HepG2 (cell line): ENCODE measurements at regions not wholly inside any gene's neighbourhood (a gene's known extent, or its start where the extent isn't known, plus 50 kb on each side); places are given as distances from the start of the nearest gene placed in this dataset.

Source experiments
- ATAC-seq: fragments of 200-7000 bp; cut with Tn5 transposase; 3 replicates; pipeline ENCODE4 v1.9.1; 2020; ENCODE audit warnings: mild to moderate bottlenecking, moderate library complexity
- BruUV-seq: library from RNA; stranded (reverse); fragments of 400-500 nt; replicated peaks from 2 replicates; lab custom pipeline; 2021; lab: Mats Ljungman, UMichigan
- CTCF ChIA-PET: fragments of 300-600 bp; formaldehyde crosslinking; extraction: SDS; loops from one replicate; lab custom pipeline; 2021; ENCODE audit warnings: low total read pairs, inconsistent platforms, low intra/inter-chr PET ratio; lab: Yijun Ruan, JAX
- POLR2A ChIA-PET: fragments of 350-600 bp; sonication (Branson Sonifier 250); formaldehyde crosslinking; loops from one replicate; lab custom pipeline; 2020; ENCODE audit warnings: antibody characterized with exemption, inconsistent platforms; lab: Yijun Ruan, JAX
- DNase-seq: peaks from one replicate; pipeline ENCODE4 v3.0.0-alpha.2; 2015; ENCODE audit warnings: low spot score
- FAIRE-seq: peaks from 3 replicates; lab custom pipeline; 2011; peaks lifted over from hg19 to GRCh38; lab: Jason Lieb, UNC
- H2AFZ ChIP-seq: one replicate; pipeline ENCODE4 v1.6.1; 2011; ENCODE audit warnings: low read length, inconsistent platforms
- H3K27ac ChIP-seq: fragments of 300-600 bp; 3 replicates; pipeline ENCODE4 v1.8.0; 2011; ENCODE audit warnings: mixed run types, mild to moderate bottlenecking, mixed read lengths, low read length, inconsistent platforms; ENCODE audit not compliant: insufficient read depth; ENCODE audit errors: extremely low read length
- H3K27me3 ChIP-seq, 2 experiments: fragments of 200-600 bp in 1 of 2; 2 replicates in 1 of 2; 3 replicates in 1 of 2; pipeline versions ENCODE4 v1.6.0 to v1.8.0; 2011; ENCODE audit warnings: low read length in 2 of 2, mild to moderate bottlenecking in 2 of 2, moderate library complexity in 2 of 2, inconsistent platforms in 1 of 2; ENCODE audit not compliant: insufficient read depth in 2 of 2, control insufficient read depth in 1 of 2
- H3K36me3 ChIP-seq, 2 experiments: fragments of 200-600 bp in 1 of 2; replicated peaks in 1 of 2; 2 replicates in 1 of 2; 3 replicates in 1 of 2; pipeline versions ENCODE4 v1.5.1 to v1.8.0; 2011; ENCODE audit warnings: low read length in 2 of 2, inconsistent platforms in 1 of 2; ENCODE audit not compliant: insufficient read depth in 2 of 2, control insufficient read depth in 1 of 2
- H3K4me1 ChIP-seq: 2 replicates; pipeline ENCODE4 v1.5.1; 2012; ENCODE audit warnings: low read length, inconsistent platforms; ENCODE audit not compliant: insufficient read depth
- H3K4me2 ChIP-seq: 2 replicates; pipeline ENCODE4 v1.6.0; 2011; ENCODE audit warnings: low read depth, low read length, inconsistent platforms
- H3K4me3 ChIP-seq, 3 experiments: fragments of 200-600 bp in 1 of 3; sonication (generic), shearing (Covaris generic) in 1 of 3; replicated peaks in 1 of 3; 2 replicates each; pipeline ENCODE4 v1.5.1; 2011 to 2016; ENCODE audit warnings: low read length in 3 of 3, inconsistent platforms in 2 of 3, low read depth in 2 of 3, mild to moderate bottlenecking in 2 of 3, control low read depth in 1 of 3, mixed read lengths in 1 of 3; ENCODE audit not compliant: insufficient read depth in 1 of 3
- H3K79me2 ChIP-seq: one replicate; pipeline ENCODE4 v1.6.1; 2011; ENCODE audit warnings: low read length, inconsistent platforms; ENCODE audit not compliant: insufficient read depth
- H3K9ac ChIP-seq: 2 replicates; pipeline ENCODE4 v1.6.0; 2011; ENCODE audit warnings: mild to moderate bottlenecking, low read depth, low read length, inconsistent platforms; ENCODE audit not compliant: insufficient read depth
- H3K9me3 ChIP-seq: 2 replicates; pipeline ENCODE4 v1.5.1; 2012; ENCODE audit warnings: mild to moderate bottlenecking, low read length
- H4K20me1 ChIP-seq: 2 replicates; pipeline ENCODE4 v1.6.0; 2011; ENCODE audit warnings: inconsistent platforms, mild to moderate bottlenecking, low read length, moderate library complexity; ENCODE audit not compliant: insufficient read depth
- ATF7 ChIP-seq, 2 experiments: fragments of 450-650 bp in 1 of 2; sonication (generic) in 1 of 2; formaldehyde crosslinking in 1 of 2; IDR thresholded peaks; 2 replicates each; pipeline versions ENCODE4 v1.4.0 to v1.6.1; 2016 to 2020; ENCODE audit warnings: antibody characterized with exemption in 1 of 2, mild to moderate bottlenecking in 1 of 2, missing genetic modification reagents in 1 of 2
- CBX1 ChIP-seq: IDR thresholded peaks from one replicate; pipeline ENCODE4 v1.6.1; 2016; ENCODE audit warnings: antibody characterized with exemption, low read depth
- ELF3 ChIP-seq: IDR thresholded peaks from 2 replicates; pipeline ENCODE4 v1.6.1; 2016; ENCODE audit warnings: missing genetic modification reagents, missing compliant biosample characterization
- KLF11 ChIP-seq: IDR thresholded peaks from 2 replicates; pipeline ENCODE4 v1.6.1; 2016; ENCODE audit warnings: missing compliant biosample characterization
- PAWR ChIP-seq: sonication (generic); formaldehyde crosslinking; IDR thresholded peaks from 2 replicates; pipeline ENCODE4 v1.4.0; 2020; ENCODE audit warnings: missing genetic modification reagents, mild to moderate bottlenecking, borderline replicate concordance
- TARDBP ChIP-seq: sonication (generic); formaldehyde crosslinking; IDR thresholded peaks from 2 replicates; pipeline ENCODE4 v1.8.0; 2022; ENCODE audit warnings: mild to moderate bottlenecking, missing genetic modification reagents
- TGIF2 ChIP-seq: IDR thresholded peaks from 2 replicates; pipeline ENCODE4 v1.6.1; 2016; ENCODE audit warnings: control low read depth, missing compliant biosample characterization
- ZFP36 ChIP-seq: fragments of 150-350 bp; IDR thresholded peaks from 2 replicates; pipeline ENCODE4 v1.6.1; 2018; ENCODE audit warnings: borderline replicate concordance, low read length, low read depth; ENCODE audit not compliant: partially characterized antibody
- ZFP37 ChIP-seq: sonication (generic); formaldehyde crosslinking; IDR thresholded peaks from 2 replicates; pipeline ENCODE4 v1.4.0; 2020; ENCODE audit warnings: missing genetic modification reagents, borderline replicate concordance
- ZNF136 ChIP-seq: sonication (generic); formaldehyde crosslinking; IDR thresholded peaks from 2 replicates; pipeline ENCODE4 v1.8.1; 2022; ENCODE audit warnings: low read depth, mild to moderate bottlenecking, moderate library complexity, missing genetic modification reagents
- ZNF530 ChIP-seq: sonication (generic); formaldehyde crosslinking; IDR thresholded peaks from 2 replicates; pipeline ENCODE4 v1.5.0; 2020; ENCODE audit warnings: low read depth, mild to moderate bottlenecking, missing genetic modification reagents
- ZSCAN31 ChIP-seq: sonication (generic); formaldehyde crosslinking; IDR thresholded peaks from 2 replicates; pipeline ENCODE4 v1.5.0; 2020; ENCODE audit warnings: low read depth, mild to moderate bottlenecking, missing genetic modification reagents
- WGBS: methylation state at CpG from one replicate; pipeline ENCODE4 v1.1.6; 2017; ENCODE audit warnings: low lambda C conversion rate; 5-methylcytosine and 5-hydroxymethylcytosine counted together
- in situ Hi-C: cut with HindIII; loops from 2 replicates; pipeline ENCODE4 v1.10.0; 2017; ENCODE audit warnings: low pct_unique_long_range_greater_than_20kb; ENCODE audit not compliant: extremely low pct_ligation_motif_present
- intact Hi-C: fragments of 100-400 bp; cut with micrococcal nuclease; formaldehyde crosslinking; loops from one replicate; pipeline ENCODE4 v1.10.0; 2022; ENCODE audit not compliant: unreplicated experiment
- TF ChIP-seq, protein P1 (sequence below): sonication (generic); formaldehyde crosslinking; conservative IDR thresholded peaks from 2 replicates; pipeline ENCODE4 v1.4.0; 2020; ENCODE audit warnings: missing genetic modification reagents
- TF ChIP-seq, protein P2 (sequence below): sonication (generic); formaldehyde crosslinking; IDR thresholded peaks from 2 replicates; pipeline ENCODE4 v1.8.0; 2022; ENCODE audit warnings: mild to moderate bottlenecking, missing genetic modification reagents
- TF ChIP-seq, protein P3 (sequence below): sonication (generic); formaldehyde crosslinking; IDR thresholded peaks from 2 replicates; pipeline ENCODE4 v1.4.0; 2020; ENCODE audit warnings: missing genetic modification reagents

DNA sequence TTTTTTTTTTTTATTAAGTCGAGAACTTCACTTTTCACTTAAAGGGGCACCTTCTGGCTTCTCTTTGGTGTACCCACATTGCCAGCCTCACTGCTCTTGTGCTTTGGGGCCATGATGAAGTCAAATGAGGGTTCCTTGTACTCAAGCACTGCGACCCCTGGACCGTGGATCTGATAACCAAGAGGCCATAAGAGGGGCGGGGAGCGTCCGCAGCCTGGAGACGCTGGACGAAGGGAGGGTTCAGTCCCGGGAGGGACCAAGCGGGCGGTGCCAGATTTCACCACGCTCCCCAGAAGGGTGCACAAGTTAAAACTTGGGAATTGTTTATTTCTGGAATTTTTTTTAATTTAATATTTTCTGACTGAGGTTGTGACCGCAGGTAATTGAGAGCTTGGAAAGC lies 53.3 kb upstream of the SOX1 start (continued):
- TF ChIP-seq ELF3 (no peak), ZNF530 (CRISPR knock-in tag) (no peak), TGIF2 (CRISPR knock-in tag) (no peak), KLF11 (no peak), ZNF136 (no peak), ZSCAN31 (no peak)
- TF ChIP-seq, all 625 proteins: peak for 0

DNA sequence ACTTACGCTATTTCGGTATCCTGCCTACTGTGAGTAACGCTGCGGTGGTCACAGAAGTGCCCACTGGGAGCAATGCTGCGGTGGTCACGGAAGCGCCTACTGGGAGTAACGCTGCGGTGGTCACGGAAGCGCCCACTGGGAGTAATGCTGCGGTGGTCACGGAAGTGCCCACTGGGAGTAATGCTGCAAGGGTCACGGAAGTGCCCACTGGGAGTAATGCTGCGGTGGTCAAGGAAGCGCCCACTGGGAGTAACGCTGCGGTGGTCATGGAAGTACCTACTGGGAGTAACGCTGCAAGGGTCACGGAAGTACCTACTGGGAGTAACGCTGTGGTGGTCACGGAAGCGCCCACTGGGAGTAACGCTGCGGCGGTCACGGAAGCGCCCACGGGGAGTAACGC lies 52.1 kb upstream of the SOX1 start:
- intact Hi-C loops (no loop called here), in situ Hi-C loops (no loop called here)
- Histone ChIP-seq H3K4me1 (no peaks in the 10 kb centered on the region), H3K9ac (no peak overlapping the region), H3K4me2 (no peak overlapping the region), H3K79me2 (no peaks in the 10 kb centered on the region), H3K36me3 (no peaks in the 10 kb centered on the region), H3K9me3 (no peaks in the 10 kb centered on the region), H3K27me3 (peaks cover 2 to 4% of the 10 kb centered on the region in 2 experiments; a peak in 3 of 5 replicates), H3K27ac (no peak overlapping the region), H3K4me3 (no peak overlapping the region), H2AFZ (no peak overlapping the region), H4K20me1 (no peaks in the 10 kb centered on the region)
- ChIA-PET CTCF (no interaction called here), POLR2A (no interaction called here)
- DNase-seq (no peak), ATAC-seq (no peak), FAIRE-seq (no peak)
- no TSS peak for BruUV-seq
- WGBS, result 72% methylated on average over 30 of the region's 30 CpGs
- TF ChIP-seq, protein P1, sequence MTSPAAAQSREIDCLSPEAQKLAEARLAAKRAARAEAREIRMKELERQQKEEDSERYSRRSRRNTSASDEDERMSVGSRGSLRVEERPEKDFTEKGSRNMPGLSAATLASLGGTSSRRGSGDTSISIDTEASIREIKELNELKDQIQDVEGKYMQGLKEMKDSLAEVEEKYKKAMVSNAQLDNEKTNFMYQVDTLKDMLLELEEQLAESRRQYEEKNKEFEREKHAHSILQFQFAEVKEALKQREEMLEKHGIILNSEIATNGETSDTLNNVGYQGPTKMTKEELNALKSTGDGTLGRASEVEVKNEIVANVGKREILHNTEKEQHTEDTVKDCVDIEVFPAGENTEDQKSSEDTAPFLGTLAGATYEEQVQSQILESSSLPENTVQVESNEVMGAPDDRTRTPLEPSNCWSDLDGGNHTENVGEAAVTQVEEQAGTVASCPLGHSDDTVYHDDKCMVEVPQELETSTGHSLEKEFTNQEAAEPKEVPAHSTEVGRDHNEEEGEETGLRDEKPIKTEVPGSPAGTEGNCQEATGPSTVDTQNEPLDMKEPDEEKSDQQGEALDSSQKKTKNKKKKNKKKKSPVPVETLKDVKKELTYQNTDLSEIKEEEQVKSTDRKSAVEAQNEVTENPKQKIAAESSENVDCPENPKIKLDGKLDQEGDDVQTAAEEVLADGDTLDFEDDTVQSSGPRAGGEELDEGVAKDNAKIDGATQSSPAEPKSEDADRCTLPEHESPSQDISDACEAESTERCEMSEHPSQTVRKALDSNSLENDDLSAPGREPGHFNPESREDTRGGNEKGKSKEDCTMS (CRISPR knock-in tag), result no peak
- TF ChIP-seq, protein P2, sequence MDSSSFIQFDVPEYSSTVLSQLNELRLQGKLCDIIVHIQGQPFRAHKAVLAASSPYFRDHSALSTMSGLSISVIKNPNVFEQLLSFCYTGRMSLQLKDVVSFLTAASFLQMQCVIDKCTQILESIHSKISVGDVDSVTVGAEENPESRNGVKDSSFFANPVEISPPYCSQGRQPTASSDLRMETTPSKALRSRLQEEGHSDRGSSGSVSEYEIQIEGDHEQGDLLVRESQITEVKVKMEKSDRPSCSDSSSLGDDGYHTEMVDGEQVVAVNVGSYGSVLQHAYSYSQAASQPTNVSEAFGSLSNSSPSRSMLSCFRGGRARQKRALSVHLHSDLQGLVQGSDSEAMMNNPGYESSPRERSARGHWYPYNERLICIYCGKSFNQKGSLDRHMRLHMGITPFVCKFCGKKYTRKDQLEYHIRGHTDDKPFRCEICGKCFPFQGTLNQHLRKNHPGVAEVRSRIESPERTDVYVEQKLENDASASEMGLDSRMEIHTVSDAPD, result no peak
- no peak for TF ChIP-seq PAWR
- TF ChIP-seq CBX1, result no peak
- TF ChIP-seq ZFP36, result no peak
- no peak for TF ChIP-seq ATF7 (IDR thresholded peaks at IDR 0.05)
- TF ChIP-seq ATF7 (CRISPR knock-in tag; IDR thresholded peaks at IDR 0.05), result no peak
- TF ChIP-seq, protein P3, sequence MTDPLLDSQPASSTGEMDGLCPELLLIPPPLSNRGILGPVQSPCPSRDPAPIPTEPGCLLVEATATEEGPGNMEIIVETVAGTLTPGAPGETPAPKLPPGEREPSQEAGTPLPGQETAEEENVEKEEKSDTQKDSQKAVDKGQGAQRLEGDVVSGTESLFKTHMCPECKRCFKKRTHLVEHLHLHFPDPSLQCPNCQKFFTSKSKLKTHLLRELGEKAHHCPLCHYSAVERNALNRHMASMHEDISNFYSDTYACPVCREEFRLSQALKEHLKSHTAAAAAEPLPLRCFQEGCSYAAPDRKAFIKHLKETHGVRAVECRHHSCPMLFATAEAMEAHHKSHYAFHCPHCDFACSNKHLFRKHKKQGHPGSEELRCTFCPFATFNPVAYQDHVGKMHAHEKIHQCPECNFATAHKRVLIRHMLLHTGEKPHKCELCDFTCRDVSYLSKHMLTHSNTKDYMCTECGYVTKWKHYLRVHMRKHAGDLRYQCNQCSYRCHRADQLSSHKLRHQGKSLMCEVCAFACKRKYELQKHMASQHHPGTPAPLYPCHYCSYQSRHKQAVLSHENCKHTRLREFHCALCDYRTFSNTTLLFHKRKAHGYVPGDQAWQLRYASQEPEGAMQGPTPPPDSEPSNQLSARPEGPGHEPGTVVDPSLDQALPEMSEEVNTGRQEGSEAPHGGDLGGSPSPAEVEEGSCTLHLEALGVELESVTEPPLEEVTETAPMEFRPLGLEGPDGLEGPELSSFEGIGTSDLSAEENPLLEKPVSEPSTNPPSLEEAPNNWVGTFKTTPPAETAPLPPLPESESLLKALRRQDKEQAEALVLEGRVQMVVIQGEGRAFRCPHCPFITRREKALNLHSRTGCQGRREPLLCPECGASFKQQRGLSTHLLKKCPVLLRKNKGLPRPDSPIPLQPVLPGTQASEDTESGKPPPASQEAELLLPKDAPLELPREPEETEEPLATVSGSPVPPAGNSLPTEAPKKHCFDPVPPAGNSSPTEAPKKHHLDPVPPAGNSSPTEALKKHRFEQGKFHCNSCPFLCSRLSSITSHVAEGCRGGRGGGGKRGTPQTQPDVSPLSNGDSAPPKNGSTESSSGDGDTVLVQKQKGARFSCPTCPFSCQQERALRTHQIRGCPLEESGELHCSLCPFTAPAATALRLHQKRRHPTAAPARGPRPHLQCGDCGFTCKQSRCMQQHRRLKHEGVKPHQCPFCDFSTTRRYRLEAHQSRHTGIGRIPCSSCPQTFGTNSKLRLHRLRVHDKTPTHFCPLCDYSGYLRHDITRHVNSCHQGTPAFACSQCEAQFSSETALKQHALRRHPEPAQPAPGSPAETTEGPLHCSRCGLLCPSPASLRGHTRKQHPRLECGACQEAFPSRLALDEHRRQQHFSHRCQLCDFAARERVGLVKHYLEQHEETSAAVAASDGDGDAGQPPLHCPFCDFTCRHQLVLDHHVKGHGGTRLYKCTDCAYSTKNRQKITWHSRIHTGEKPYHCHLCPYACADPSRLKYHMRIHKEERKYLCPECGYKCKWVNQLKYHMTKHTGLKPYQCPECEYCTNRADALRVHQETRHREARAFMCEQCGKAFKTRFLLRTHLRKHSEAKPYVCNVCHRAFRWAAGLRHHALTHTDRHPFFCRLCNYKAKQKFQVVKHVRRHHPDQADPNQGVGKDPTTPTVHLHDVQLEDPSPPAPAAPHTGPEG, result no peak
- TF ChIP-seq TARDBP (CRISPR knock-in tag), result no peak
- no peak for TF ChIP-seq ZFP37 (CRISPR knock-in tag)
